ENCODE measurements at regions not wholly inside any gene's neighbourhood (a gene's known extent, or its start where the extent isn't known, plus 50 kb on each side); places are given as distances from the start of the nearest gene placed in this dataset.
"Not testable (repeated sequence)": the region's sequence is repeated elsewhere in the genome, so short reads cannot be mapped to it uniquely, and the experiment has no call there.

- Histone ChIP-seq H3K9me3 (replicated peaks; ENCODE audit: insufficient read depth, low read length) (no peaks in the 10 kb centered on the region), H3K4me1 (ENCODE audit: low read length) (no peaks in the 10 kb centered on the region), H3K9ac (ENCODE audit: low read length) (no peak overlapping the region), H3K36me3 (replicated peaks; ENCODE audit: insufficient read depth, low read length) (no peaks in the 10 kb centered on the region), H3K27me3 (replicated peaks; ENCODE audit: insufficient read depth, low read length) (no peaks in the 10 kb centered on the region), H4K20me1 (ENCODE audit: insufficient read depth, low read length) (no peaks in the 10 kb centered on the region), H3K4me2 (ENCODE audit: low read depth, low read length) (no peak overlapping the region), H2AFZ (ENCODE audit: low read length) (no peak overlapping the region), H3K9me2 (replicated peaks; ENCODE audit: insufficient read depth, low read length) (no peaks in the 10 kb centered on the region), H3F3A (ENCODE audit: insufficient read depth, low read length) (no peaks in the 10 kb centered on the region), H3K4me3 (ENCODE audit: low read length) (no peak overlapping the region), H3K79me2 (ENCODE audit: low read length) (no peaks in the 10 kb centered on the region), H3K27ac (ENCODE audit: low read length) (no peak overlapping the region)
- no peak for TF ChIP-seq EZH2 (optimal IDR thresholded peaks at IDR 0.05; ENCODE audit: low read depth, low read length)
- no peak for TF ChIP-seq EZH2phosphoT487 (IDR thresholded peaks at IDR 0.05; ENCODE audit: low read length)
- TF ChIP-seq CTCF (IDR thresholded peaks at IDR 0.05; ENCODE audit: low read length), result no peak
- DNase-seq, result no peak
Observed at GRCh38 chr16:31785126-31785525, 88.5 kb upstream of the ZNF267 start.

DNA sequence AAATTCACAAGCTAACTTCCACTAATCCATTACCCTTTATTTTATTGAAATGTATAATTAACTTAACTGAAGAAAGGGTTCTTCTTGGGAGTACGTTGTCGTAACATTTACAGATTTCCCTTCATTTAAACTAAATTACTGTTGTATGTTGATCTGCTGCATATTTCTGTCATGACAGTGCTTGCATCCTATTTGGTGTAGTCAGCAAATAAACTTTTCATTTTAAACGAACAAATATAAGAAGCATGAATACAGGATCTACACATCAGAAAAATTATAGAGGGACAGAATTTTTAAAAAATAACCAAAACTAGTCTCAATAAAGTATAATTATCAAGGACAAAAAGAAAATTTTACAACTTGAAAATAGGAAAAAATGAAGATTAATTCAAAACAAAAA lies 66.5 kb upstream of the ZNF267 start:
- Histone ChIP-seq H3K4me1 (ENCODE audit: low read length) (no peaks in the 10 kb centered on the region), H3K9me3 (replicated peaks; ENCODE audit: insufficient read depth, low read length) (no peaks in the 10 kb centered on the region), H3K36me3 (replicated peaks; ENCODE audit: insufficient read depth, low read length) (no peaks in the 10 kb centered on the region), H3F3A (ENCODE audit: insufficient read depth, low read length) (no peaks in the 10 kb centered on the region), H3K9me2 (replicated peaks; ENCODE audit: insufficient read depth, low read length) (no peaks in the 10 kb centered on the region), H2AFZ (ENCODE audit: low read length) (no peak overlapping the region), H3K79me2 (ENCODE audit: low read length) (no peaks in the 10 kb centered on the region), H3K4me3 (ENCODE audit: low read length) (no peak overlapping the region), H4K20me1 (ENCODE audit: insufficient read depth, low read length) (no peaks in the 10 kb centered on the region), H3K4me2 (ENCODE audit: low read depth, low read length) (no peak overlapping the region), H3K27me3 (replicated peaks; ENCODE audit: insufficient read depth, low read length) (no peaks in the 10 kb centered on the region), H3K9ac (ENCODE audit: low read length) (no peak overlapping the region), H3K27ac (ENCODE audit: low read length) (no peak overlapping the region)
- no peak for DNase-seq
- TF ChIP-seq EZH2 (optimal IDR thresholded peaks at IDR 0.05; ENCODE audit: low read depth, low read length) (no peak), CTCF (IDR thresholded peaks at IDR 0.05; ENCODE audit: low read length) (no peak), EZH2phosphoT487 (IDR thresholded peaks at IDR 0.05; ENCODE audit: low read length) (no peak)

- Histone ChIP-seq H3K9me3 (replicated peaks; ENCODE audit: insufficient read depth, low read length) (no peaks in the 10 kb centered on the region), H3K27me3 (replicated peaks; ENCODE audit: insufficient read depth, low read length) (no peaks in the 10 kb centered on the region)
- TF ChIP-seq CTCF (IDR thresholded peaks at IDR 0.05; ENCODE audit: low read length) (no peak), EZH2 (optimal IDR thresholded peaks at IDR 0.05; ENCODE audit: low read depth, low read length) (no peak), EZH2phosphoT487 (IDR thresholded peaks at IDR 0.05; ENCODE audit: low read length) (no peak)
Observed at GRCh38 chr16:31810863-31811262, 62.7 kb upstream of the ZNF267 start.

GRCh38 chr16:31816141-31816540 lies 57.5 kb upstream of the ZNF267 start:
- H2AFZ ChIP-seq (ENCODE audit: low read length); H3K27me3 ChIP-seq (replicated peaks; ENCODE audit: insufficient read depth, low read length); H3K27ac ChIP-seq (ENCODE audit: low read length); H3K9ac ChIP-seq (ENCODE audit: low read length); H3K36me3 ChIP-seq (replicated peaks; ENCODE audit: insufficient read depth, low read length); H3K4me1 ChIP-seq (ENCODE audit: low read length); DNase-seq; H3K9me2 ChIP-seq (replicated peaks; ENCODE audit: insufficient read depth, low read length); H3K4me2 ChIP-seq (ENCODE audit: low read depth, low read length); H3K79me2 ChIP-seq (ENCODE audit: low read length); H4K20me1 ChIP-seq (ENCODE audit: insufficient read depth, low read length); H3K4me3 ChIP-seq (ENCODE audit: low read length); H3K9me3 ChIP-seq (replicated peaks; ENCODE audit: insufficient read depth, low read length); H3F3A ChIP-seq (ENCODE audit: insufficient read depth, low read length): not testable (repeated sequence)

More at GRCh38 chr16:31810863-31811262, 62.7 kb upstream of the ZNF267 start:
- H3K36me3 ChIP-seq (replicated peaks; ENCODE audit: insufficient read depth, low read length), result no peaks in the 10 kb centered on the region
- H3K9me2 ChIP-seq (replicated peaks; ENCODE audit: insufficient read depth, low read length), result no peaks in the 10 kb centered on the region
- H3K4me1 ChIP-seq (ENCODE audit: low read length), result no peaks in the 10 kb centered on the region
- H4K20me1 ChIP-seq (ENCODE audit: insufficient read depth, low read length), result no peaks in the 10 kb centered on the region
- no peaks in the 10 kb centered on the region for H3F3A ChIP-seq (ENCODE audit: insufficient read depth, low read length)
- H3K4me2 ChIP-seq (ENCODE audit: low read depth, low read length), result no peak overlapping the region
- no peaks in the 10 kb centered on the region for H3K79me2 ChIP-seq (ENCODE audit: low read length)
- no peak for DNase-seq
- H3K27ac ChIP-seq (ENCODE audit: low read length), result no peak overlapping the region
- H2AFZ ChIP-seq (ENCODE audit: low read length), result no peak overlapping the region
- H3K9ac ChIP-seq (ENCODE audit: low read length), result no peak overlapping the region
- H3K4me3 ChIP-seq (ENCODE audit: low read length), result no peak overlapping the region
